ENCODE measurements at regions not wholly inside any gene's neighbourhood (a gene's known extent, or its start where the extent isn't known, plus 50 kb on each side); places are given as distances from the start of the nearest gene placed in this dataset.
A peak's percentile ranks its signal among the peaks of the same experiment; 100 is the strongest.

GRCh38 chr5:164265566-164265965, 760.1 kb downstream of the MAT2B start:
- no peaks in the 10 kb centered on the region for H3F3A ChIP-seq (ENCODE audit: insufficient read depth, low read length, poor library complexity, severe bottlenecking)
- H2AFZ ChIP-seq (ENCODE audit: low read depth, low read length) = no peak overlapping the region
- no peaks in the 10 kb centered on the region for H3K9me2 ChIP-seq (ENCODE audit: insufficient read depth, low read length)
- H3K27ac ChIP-seq (ENCODE audit: low read length) = no peak overlapping the region
- no peak overlapping the region for H3K9ac ChIP-seq (ENCODE audit: low read length)
- no peak overlapping the region for H3K4me3 ChIP-seq (ENCODE audit: low read length)
- H3K36me3 ChIP-seq (ENCODE audit: insufficient read depth, low read length) = no peaks in the 10 kb centered on the region
- no peaks in the 10 kb centered on the region for H4K20me1 ChIP-seq (ENCODE audit: insufficient read depth)
- no peaks in the 10 kb centered on the region for H3K9me3 ChIP-seq (ENCODE audit: low read length)
- no peak overlapping the region for H3K4me2 ChIP-seq (ENCODE audit: low read length)
- no peaks in the 10 kb centered on the region for H3K27me3 ChIP-seq (ENCODE audit: insufficient read depth, low read depth, low read length)
- no peaks in the 10 kb centered on the region for H3K79me2 ChIP-seq (replicated peaks; ENCODE audit: insufficient read depth, low read length)
- TF ChIP-seq TAF1 (IDR thresholded peaks at IDR 0.05; ENCODE audit: low read depth) (no peak), CTCF (IDR thresholded peaks at IDR 0.05; ENCODE audit: poor library complexity, severe bottlenecking) (no peak), REST (IDR thresholded peaks at IDR 0.05; ENCODE audit: borderline replicate concordance) (no peak), POLR2AphosphoS5 (IDR thresholded peaks at IDR 0.05) (no peak), MXI1 (conservative IDR thresholded peaks at IDR 0.05; ENCODE audit: poor library complexity, severe bottlenecking) (no peak)

- no peaks in the 10 kb centered on the region for H3K9me3 ChIP-seq (ENCODE audit: low read length)
- H2AFZ ChIP-seq (ENCODE audit: low read depth, low read length) = no peak overlapping the region
These were observed 761.2 kb downstream of the MAT2B start for GRCh38 chr5:164266571-164266970.

More at GRCh38 chr5:164266571-164266970, 761.2 kb downstream of the MAT2B start:
- Histone ChIP-seq H3K4me2 (ENCODE audit: low read length) (peak overlapping the region; percentile 36), H3K36me3 (ENCODE audit: insufficient read depth, low read length) (no peaks in the 10 kb centered on the region), H3K4me3 (ENCODE audit: low read length) (peak overlapping the region; percentile 5), H3K27me3 (ENCODE audit: insufficient read depth, low read depth, low read length) (no peaks in the 10 kb centered on the region), H3K27ac (ENCODE audit: low read length) (peak overlapping the region; percentile 29), H3F3A (ENCODE audit: insufficient read depth, low read length, poor library complexity, severe bottlenecking) (no peaks in the 10 kb centered on the region), H3K79me2 (replicated peaks; ENCODE audit: insufficient read depth, low read length) (no peaks in the 10 kb centered on the region), H3K9ac (ENCODE audit: low read length) (no peak overlapping the region), H3K9me2 (ENCODE audit: insufficient read depth, low read length) (no peaks in the 10 kb centered on the region), H4K20me1 (ENCODE audit: insufficient read depth) (no peaks in the 10 kb centered on the region)
- TF ChIP-seq MXI1 (conservative IDR thresholded peaks at IDR 0.05; ENCODE audit: poor library complexity, severe bottlenecking) (no peak), SMC3 (conservative IDR thresholded peaks at IDR 0.05; ENCODE audit: poor library complexity) (no peak), EP300 (conservative IDR thresholded peaks at IDR 0.05; ENCODE audit: poor library complexity, severe bottlenecking) (peak; percentile 59), POLR2AphosphoS5 (IDR thresholded peaks at IDR 0.05) (peak; percentile 55), REST (IDR thresholded peaks at IDR 0.05; ENCODE audit: borderline replicate concordance) (peak; percentile 29), EZH2 (IDR thresholded peaks at IDR 0.05; ENCODE audit: borderline replicate concordance, insufficient read depth, low read length, poor library complexity, severe bottlenecking) (no peak)
